ENCODE measurements at regions not wholly inside any gene's neighbourhood (a gene's known extent, or its start where the extent isn't known, plus 50 kb on each side); places are given as distances from the start of the nearest gene placed in this dataset.

DNA sequence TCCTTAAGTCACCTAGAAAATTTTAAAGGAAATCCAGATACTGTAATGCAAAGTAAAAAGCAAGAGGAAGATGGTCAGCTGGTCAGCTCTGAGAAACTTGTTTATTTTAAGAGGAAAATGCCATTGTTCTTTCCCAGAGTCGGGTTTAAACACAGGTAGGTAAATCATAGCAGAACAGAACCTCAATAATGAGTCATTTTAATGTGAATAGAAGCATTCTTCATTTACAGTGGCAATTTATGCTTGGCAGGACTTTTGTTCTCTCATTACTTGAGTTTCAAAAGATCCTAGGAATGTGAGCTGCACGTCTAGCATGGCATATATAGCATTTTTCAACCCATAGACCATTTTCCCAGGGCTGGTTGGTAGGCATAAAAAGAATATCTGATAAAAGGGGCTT lies 132.3 kb downstream of the LIG4 start:
- TF ChIP-seq, protein P1, sequence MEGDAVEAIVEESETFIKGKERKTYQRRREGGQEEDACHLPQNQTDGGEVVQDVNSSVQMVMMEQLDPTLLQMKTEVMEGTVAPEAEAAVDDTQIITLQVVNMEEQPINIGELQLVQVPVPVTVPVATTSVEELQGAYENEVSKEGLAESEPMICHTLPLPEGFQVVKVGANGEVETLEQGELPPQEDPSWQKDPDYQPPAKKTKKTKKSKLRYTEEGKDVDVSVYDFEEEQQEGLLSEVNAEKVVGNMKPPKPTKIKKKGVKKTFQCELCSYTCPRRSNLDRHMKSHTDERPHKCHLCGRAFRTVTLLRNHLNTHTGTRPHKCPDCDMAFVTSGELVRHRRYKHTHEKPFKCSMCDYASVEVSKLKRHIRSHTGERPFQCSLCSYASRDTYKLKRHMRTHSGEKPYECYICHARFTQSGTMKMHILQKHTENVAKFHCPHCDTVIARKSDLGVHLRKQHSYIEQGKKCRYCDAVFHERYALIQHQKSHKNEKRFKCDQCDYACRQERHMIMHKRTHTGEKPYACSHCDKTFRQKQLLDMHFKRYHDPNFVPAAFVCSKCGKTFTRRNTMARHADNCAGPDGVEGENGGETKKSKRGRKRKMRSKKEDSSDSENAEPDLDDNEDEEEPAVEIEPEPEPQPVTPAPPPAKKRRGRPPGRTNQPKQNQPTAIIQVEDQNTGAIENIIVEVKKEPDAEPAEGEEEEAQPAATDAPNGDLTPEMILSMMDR (IDR thresholded peaks at IDR 0.05; ENCODE audit: extremely low read depth in 1 of 2, insufficient read depth in 1 of 2, low read depth in 1 of 2, low read length in 2 of 2), result no peak
- TF ChIP-seq POLR2AphosphoS5 (IDR thresholded peaks at IDR 0.05; ENCODE audit: insufficient read depth, low read depth, low read length), result no peak
- TF ChIP-seq MYC (IDR thresholded peaks at IDR 0.05; ENCODE audit: low read depth, low read length), result no peak
